ENCODE measurements at regions not wholly inside any gene's neighbourhood (a gene's known extent, or its start where the extent isn't known, plus 50 kb on each side); places are given as distances from the start of the nearest gene placed in this dataset.
"Not testable (repeated sequence)": the region's sequence is repeated elsewhere in the genome, so short reads cannot be mapped to it uniquely, and the experiment has no call there.

- Histone ChIP-seq H3K4me1 (ENCODE audit: control insufficient read depth, insufficient read depth, low read length) (no peaks in the 10 kb centered on the region), H3K36me3 (ENCODE audit: control insufficient read depth, insufficient read depth, low read length) (no peaks in the 10 kb centered on the region), H3K4me3 (ENCODE audit: low read depth, low read length) (no peak overlapping the region), H3K27me3 (ENCODE audit: control insufficient read depth, insufficient read depth, low read length) (no peaks in the 10 kb centered on the region), H3K9me3 (ENCODE audit: control insufficient read depth, insufficient read depth, low read length) (no peaks in the 10 kb centered on the region), H3K27ac (ENCODE audit: low read depth, low read length) (no peak overlapping the region), H3K9ac (ENCODE audit: low read depth, low read length) (no peak overlapping the region)
Observed at GRCh38 chr3:96319166-96319565, 495.2 kb upstream of the EPHA6 start.

- Histone ChIP-seq H3K27me3 (ENCODE audit: control insufficient read depth, insufficient read depth, low read length) (no peaks in the 10 kb centered on the region), H3K27ac (ENCODE audit: low read depth, low read length) (no peak overlapping the region), H3K4me1 (ENCODE audit: control insufficient read depth, insufficient read depth, low read length) (no peaks in the 10 kb centered on the region), H3K4me3 (ENCODE audit: low read depth, low read length) (no peak overlapping the region), H3K36me3 (ENCODE audit: control insufficient read depth, insufficient read depth, low read length) (no peaks in the 10 kb centered on the region), H3K9me3 (ENCODE audit: control insufficient read depth, insufficient read depth, low read length) (no peaks in the 10 kb centered on the region), H3K9ac (ENCODE audit: low read depth, low read length) (no peak overlapping the region)
Observed at GRCh38 chr3:96324087-96324486, 490.3 kb upstream of the EPHA6 start.

GRCh38 chr3:96330795-96331194 is 483.6 kb upstream of the EPHA6 start:
- Histone ChIP-seq H3K4me1 (ENCODE audit: control insufficient read depth, insufficient read depth, low read length) (peaks cover 5% of the 10 kb centered on the region; the same call in 1 of the 2 replicates), H3K27me3 (ENCODE audit: control insufficient read depth, insufficient read depth, low read length) (no peaks in the 10 kb centered on the region), H3K27ac (ENCODE audit: low read depth, low read length) (no peak overlapping the region), H3K4me3 (ENCODE audit: low read depth, low read length) (no peak overlapping the region), H3K9ac (ENCODE audit: low read depth, low read length) (no peak overlapping the region), H3K9me3 (ENCODE audit: control insufficient read depth, insufficient read depth, low read length) (no peaks in the 10 kb centered on the region), H3K36me3 (ENCODE audit: control insufficient read depth, insufficient read depth, low read length) (no peaks in the 10 kb centered on the region)

- no peaks in the 10 kb centered on the region for H3K36me3 ChIP-seq (ENCODE audit: control insufficient read depth, insufficient read depth, low read length)
- H3K4me3 ChIP-seq (ENCODE audit: low read depth, low read length) = no peak overlapping the region
- H3K9ac ChIP-seq (ENCODE audit: low read depth, low read length) = no peak overlapping the region
- no peaks in the 10 kb centered on the region for H3K9me3 ChIP-seq (ENCODE audit: control insufficient read depth, insufficient read depth, low read length)
- H3K27ac ChIP-seq (ENCODE audit: low read depth, low read length) = no peak overlapping the region
- H3K27me3 ChIP-seq (ENCODE audit: control insufficient read depth, insufficient read depth, low read length) = no peaks in the 10 kb centered on the region
- H3K4me1 ChIP-seq (ENCODE audit: control insufficient read depth, insufficient read depth, low read length) = peaks cover 5% of the 10 kb centered on the region; the same call in 1 of the 2 replicates
Observed at GRCh38 chr3:96331341-96331740, 483.1 kb upstream of the EPHA6 start.

- no peak overlapping the region for H3K4me3 ChIP-seq (ENCODE audit: low read depth, low read length)
- no peaks in the 10 kb centered on the region for H3K36me3 ChIP-seq (ENCODE audit: control insufficient read depth, insufficient read depth, low read length)
- no peak overlapping the region for H3K9ac ChIP-seq (ENCODE audit: low read depth, low read length)
- H3K27ac ChIP-seq (ENCODE audit: low read depth, low read length) = no peak overlapping the region
- H3K4me1 ChIP-seq (ENCODE audit: control insufficient read depth, insufficient read depth, low read length) = peaks cover 5% of the 10 kb centered on the region; the same call in 1 of the 2 replicates
- no peaks in the 10 kb centered on the region for H3K27me3 ChIP-seq (ENCODE audit: control insufficient read depth, insufficient read depth, low read length)
- no peaks in the 10 kb centered on the region for H3K9me3 ChIP-seq (ENCODE audit: control insufficient read depth, insufficient read depth, low read length)
Observed at GRCh38 chr3:96334779-96335178, 479.6 kb upstream of the EPHA6 start.

- Histone ChIP-seq H3K9ac (ENCODE audit: low read depth, low read length) (no peak overlapping the region), H3K4me3 (ENCODE audit: low read depth, low read length) (no peak overlapping the region), H3K4me1 (ENCODE audit: control insufficient read depth, insufficient read depth, low read length) (no peaks in the 10 kb centered on the region), H3K27ac (ENCODE audit: low read depth, low read length) (no peak overlapping the region), H3K27me3 (ENCODE audit: control insufficient read depth, insufficient read depth, low read length) (no peaks in the 10 kb centered on the region), H3K9me3 (ENCODE audit: control insufficient read depth, insufficient read depth, low read length) (no peaks in the 10 kb centered on the region), H3K36me3 (ENCODE audit: control insufficient read depth, insufficient read depth, low read length) (no peaks in the 10 kb centered on the region)
Observed at GRCh38 chr3:96347289-96347688, 467.1 kb upstream of the EPHA6 start.

- not testable (repeated sequence) for H3K4me3 ChIP-seq (ENCODE audit: low read depth, low read length); H3K9me3 ChIP-seq (ENCODE audit: control insufficient read depth, insufficient read depth, low read length); H3K4me1 ChIP-seq (ENCODE audit: control insufficient read depth, insufficient read depth, low read length); H3K9ac ChIP-seq (ENCODE audit: low read depth, low read length); H3K27ac ChIP-seq (ENCODE audit: low read depth, low read length); H3K36me3 ChIP-seq (ENCODE audit: control insufficient read depth, insufficient read depth, low read length); H3K27me3 ChIP-seq (ENCODE audit: control insufficient read depth, insufficient read depth, low read length)
Observed at GRCh38 chr3:96351598-96351997, 462.8 kb upstream of the EPHA6 start.

GRCh38 chr3:96354106-96354505 is 460.3 kb upstream of the EPHA6 start:
- H3K27me3 ChIP-seq (ENCODE audit: control insufficient read depth, insufficient read depth, low read length) = no peaks in the 10 kb centered on the region
- H3K9ac ChIP-seq (ENCODE audit: low read depth, low read length) = no peak overlapping the region
- no peak overlapping the region for H3K27ac ChIP-seq (ENCODE audit: low read depth, low read length)
- H3K4me1 ChIP-seq (ENCODE audit: control insufficient read depth, insufficient read depth, low read length) = no peaks in the 10 kb centered on the region
- H3K9me3 ChIP-seq (ENCODE audit: control insufficient read depth, insufficient read depth, low read length) = no peaks in the 10 kb centered on the region
- H3K36me3 ChIP-seq (ENCODE audit: control insufficient read depth, insufficient read depth, low read length) = no peaks in the 10 kb centered on the region
- no peak overlapping the region for H3K4me3 ChIP-seq (ENCODE audit: low read depth, low read length)

- H3K27ac ChIP-seq (ENCODE audit: low read depth, low read length) = no peak overlapping the region
- H3K4me1 ChIP-seq (ENCODE audit: control insufficient read depth, insufficient read depth, low read length) = no peaks in the 10 kb centered on the region
- no peak overlapping the region for H3K9ac ChIP-seq (ENCODE audit: low read depth, low read length)
- H3K36me3 ChIP-seq (ENCODE audit: control insufficient read depth, insufficient read depth, low read length) = no peaks in the 10 kb centered on the region
- no peaks in the 10 kb centered on the region for H3K27me3 ChIP-seq (ENCODE audit: control insufficient read depth, insufficient read depth, low read length)
- no peak overlapping the region for H3K4me3 ChIP-seq (ENCODE audit: low read depth, low read length)
- H3K9me3 ChIP-seq (ENCODE audit: control insufficient read depth, insufficient read depth, low read length) = no peaks in the 10 kb centered on the region
Observed at GRCh38 chr3:96354742-96355141, 459.7 kb upstream of the EPHA6 start.

GRCh38 chr3:96361241-96361640 is 453.2 kb upstream of the EPHA6 start:
- Histone ChIP-seq H3K9ac (ENCODE audit: low read depth, low read length) (no peak overlapping the region), H3K27me3 (ENCODE audit: control insufficient read depth, insufficient read depth, low read length) (no peaks in the 10 kb centered on the region)

GRCh38 chr3:96370637-96371036 is 443.8 kb upstream of the EPHA6 start:
- Histone ChIP-seq H3K27ac (ENCODE audit: low read depth, low read length) (no peak overlapping the region), H3K36me3 (ENCODE audit: control insufficient read depth, insufficient read depth, low read length) (no peaks in the 10 kb centered on the region), H3K4me3 (ENCODE audit: low read depth, low read length) (no peak overlapping the region), H3K4me1 (ENCODE audit: control insufficient read depth, insufficient read depth, low read length) (no peaks in the 10 kb centered on the region), H3K9me3 (ENCODE audit: control insufficient read depth, insufficient read depth, low read length) (no peaks in the 10 kb centered on the region), H3K27me3 (ENCODE audit: control insufficient read depth, insufficient read depth, low read length) (no peaks in the 10 kb centered on the region), H3K9ac (ENCODE audit: low read depth, low read length) (no peak overlapping the region)

More at GRCh38 chr3:96361241-96361640, 453.2 kb upstream of the EPHA6 start:
- Histone ChIP-seq H3K27ac (ENCODE audit: low read depth, low read length) (no peak overlapping the region), H3K4me1 (ENCODE audit: control insufficient read depth, insufficient read depth, low read length) (no peaks in the 10 kb centered on the region), H3K9me3 (ENCODE audit: control insufficient read depth, insufficient read depth, low read length) (no peaks in the 10 kb centered on the region), H3K36me3 (ENCODE audit: control insufficient read depth, insufficient read depth, low read length) (no peaks in the 10 kb centered on the region), H3K4me3 (ENCODE audit: low read depth, low read length) (no peak overlapping the region)
